ENCODE measurements at regions not wholly inside any gene's neighbourhood (a gene's known extent, or its start where the extent isn't known, plus 50 kb on each side); places are given as distances from the start of the nearest gene placed in this dataset.

DNA sequence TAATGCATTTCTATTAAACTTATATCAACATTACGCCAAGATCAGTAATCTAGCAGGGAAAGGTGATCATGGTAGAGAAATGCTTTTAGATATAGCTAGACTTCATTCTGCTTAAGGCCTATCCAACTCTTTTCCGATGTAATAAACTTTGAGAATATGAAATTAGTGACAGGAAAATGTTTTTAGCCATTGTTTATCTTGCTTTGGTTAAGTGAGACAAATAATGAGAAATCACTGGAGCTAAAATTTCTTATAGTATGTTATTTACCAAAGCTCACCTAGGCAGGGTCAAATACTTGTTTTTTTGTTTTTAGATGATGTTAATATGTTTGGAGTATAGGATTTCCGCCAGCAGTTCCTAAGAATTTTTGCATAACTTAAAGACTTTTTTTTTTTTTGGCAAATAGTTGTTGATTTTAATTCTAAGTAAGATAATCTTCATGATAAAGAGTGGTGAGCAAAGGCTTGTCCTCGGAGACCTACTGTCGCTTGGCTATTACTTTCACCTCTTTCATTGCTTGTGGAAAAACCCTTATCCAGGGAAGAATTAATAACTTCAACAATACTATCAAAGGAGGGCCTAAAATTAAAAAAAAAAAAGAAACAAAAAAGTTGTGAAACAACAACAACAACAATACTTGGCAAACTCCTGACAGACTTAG is 98.3 kb downstream of the SOX4 start:
- no peak overlapping the region for H3K4me3 ChIP-seq
- TF ChIP-seq, protein P1, sequence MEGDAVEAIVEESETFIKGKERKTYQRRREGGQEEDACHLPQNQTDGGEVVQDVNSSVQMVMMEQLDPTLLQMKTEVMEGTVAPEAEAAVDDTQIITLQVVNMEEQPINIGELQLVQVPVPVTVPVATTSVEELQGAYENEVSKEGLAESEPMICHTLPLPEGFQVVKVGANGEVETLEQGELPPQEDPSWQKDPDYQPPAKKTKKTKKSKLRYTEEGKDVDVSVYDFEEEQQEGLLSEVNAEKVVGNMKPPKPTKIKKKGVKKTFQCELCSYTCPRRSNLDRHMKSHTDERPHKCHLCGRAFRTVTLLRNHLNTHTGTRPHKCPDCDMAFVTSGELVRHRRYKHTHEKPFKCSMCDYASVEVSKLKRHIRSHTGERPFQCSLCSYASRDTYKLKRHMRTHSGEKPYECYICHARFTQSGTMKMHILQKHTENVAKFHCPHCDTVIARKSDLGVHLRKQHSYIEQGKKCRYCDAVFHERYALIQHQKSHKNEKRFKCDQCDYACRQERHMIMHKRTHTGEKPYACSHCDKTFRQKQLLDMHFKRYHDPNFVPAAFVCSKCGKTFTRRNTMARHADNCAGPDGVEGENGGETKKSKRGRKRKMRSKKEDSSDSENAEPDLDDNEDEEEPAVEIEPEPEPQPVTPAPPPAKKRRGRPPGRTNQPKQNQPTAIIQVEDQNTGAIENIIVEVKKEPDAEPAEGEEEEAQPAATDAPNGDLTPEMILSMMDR (IDR thresholded peaks at IDR 0.05) = no peak
- H3K36me3 ChIP-seq = no peaks in the 10 kb centered on the region
- no peaks in the 10 kb centered on the region for H3K27me3 ChIP-seq
- intact Hi-C loops (cut with DNase I; ENCODE audit: low total_unique reads) = no loop called here
- H3K27ac ChIP-seq = no peak overlapping the region
- H3K4me1 ChIP-seq = no peaks in the 10 kb centered on the region
- DNase-seq = no peak
- no peaks in the 10 kb centered on the region for H3K9me3 ChIP-seq

DNA sequence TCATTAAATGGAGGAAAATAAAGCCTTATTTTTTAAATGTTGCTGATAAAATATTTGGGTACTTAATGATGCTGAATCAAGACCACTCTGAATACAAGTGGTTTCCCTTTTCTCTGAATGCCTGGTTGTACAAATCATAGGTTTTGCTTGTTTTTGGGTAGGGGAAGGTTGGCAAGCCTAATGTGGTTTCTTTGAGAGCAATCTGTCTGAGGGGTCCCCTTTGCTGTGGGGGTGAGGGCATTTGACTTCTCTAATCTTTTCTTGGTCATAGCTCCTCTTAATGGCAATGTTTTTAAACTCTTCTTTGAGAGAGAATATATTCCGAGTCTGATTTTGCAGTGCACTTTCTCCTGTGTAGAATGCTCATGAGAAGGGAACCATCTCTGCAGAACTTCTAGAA is 99.2 kb downstream of the SOX4 start:
- no peak overlapping the region for H3K27ac ChIP-seq
- H3K9me3 ChIP-seq = no peaks in the 10 kb centered on the region
- H3K4me3 ChIP-seq = no peak overlapping the region
- TF ChIP-seq, protein P1 (IDR thresholded peaks at IDR 0.05) = no peak
- intact Hi-C loops (cut with DNase I; ENCODE audit: low total_unique reads) = no loop called here
- no peak for DNase-seq
- H3K36me3 ChIP-seq = no peaks in the 10 kb centered on the region
- H3K4me1 ChIP-seq = no peaks in the 10 kb centered on the region
- no peaks in the 10 kb centered on the region for H3K27me3 ChIP-seq

DNA sequence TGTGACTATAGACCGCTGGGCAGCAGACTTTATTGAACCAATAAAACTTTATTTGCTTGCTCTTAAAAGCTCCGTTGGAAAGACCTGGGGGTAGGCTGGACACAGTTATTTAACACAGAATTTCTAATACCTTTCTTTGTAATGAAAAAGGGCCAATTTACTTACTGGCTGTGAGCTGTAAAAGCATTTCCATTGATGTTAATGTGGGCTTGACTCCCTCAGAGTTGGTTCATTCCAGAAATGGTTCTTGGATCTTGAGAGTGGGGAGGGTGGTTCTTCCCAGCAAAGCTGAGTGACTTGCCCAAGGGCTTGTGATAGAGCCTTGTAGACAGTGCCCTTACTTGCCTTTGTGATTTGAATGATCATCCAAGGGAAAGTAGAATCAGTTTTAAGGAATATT is 100.6 kb downstream of the SOX4 start:
- no peak overlapping the region for H3K4me3 ChIP-seq
- TF ChIP-seq, protein P1 (IDR thresholded peaks at IDR 0.05) = no peak
- DNase-seq = no peak
- no peaks in the 10 kb centered on the region for H3K27me3 ChIP-seq
- no peaks in the 10 kb centered on the region for H3K36me3 ChIP-seq
- intact Hi-C loops (cut with DNase I; ENCODE audit: low total_unique reads) = no loop called here
- no peaks in the 10 kb centered on the region for H3K9me3 ChIP-seq
- H3K27ac ChIP-seq = no peak overlapping the region
- no peaks in the 10 kb centered on the region for H3K4me1 ChIP-seq

DNA sequence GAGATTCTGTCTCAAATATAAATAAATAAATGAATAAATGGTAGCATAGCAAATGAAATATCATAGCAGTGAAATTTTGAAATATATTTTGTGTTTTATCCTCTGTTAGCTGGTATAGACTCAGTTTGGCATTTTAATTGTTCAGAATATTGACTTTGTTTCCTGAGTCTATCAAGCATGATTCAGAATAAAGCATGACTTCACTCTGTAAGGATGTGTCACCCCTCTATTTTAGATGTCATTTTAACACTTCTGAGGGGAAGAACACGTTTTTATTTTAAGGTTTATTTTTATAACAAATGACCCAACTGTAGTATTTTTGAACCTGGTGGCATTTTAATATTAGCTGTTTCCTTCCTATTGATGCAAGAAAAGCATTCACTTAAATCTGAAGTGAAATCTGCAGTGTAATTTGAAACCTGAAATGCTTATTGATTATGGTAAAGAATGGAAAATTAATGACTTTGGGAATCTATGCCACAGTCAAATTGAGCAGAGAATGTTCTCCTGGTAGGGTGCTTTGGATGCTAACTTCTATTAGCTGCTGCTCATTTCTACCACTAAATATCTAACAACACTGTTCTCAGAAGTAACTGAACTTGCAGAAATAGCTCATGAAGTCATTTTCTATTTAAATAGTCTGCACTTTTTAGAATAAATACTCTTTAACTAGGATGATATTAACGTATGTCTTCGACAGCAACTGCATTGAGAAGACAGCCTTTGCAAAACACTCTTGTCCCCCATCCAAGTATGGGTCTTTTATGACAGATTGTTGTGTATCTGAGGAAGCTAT is 114.2 kb downstream of the SOX4 start:
- H3K9me3 ChIP-seq = no peaks in the 10 kb centered on the region
- H3K27me3 ChIP-seq = no peaks in the 10 kb centered on the region
- H3K4me3 ChIP-seq = no peak overlapping the region
- no peaks in the 10 kb centered on the region for H3K36me3 ChIP-seq
- H3K27ac ChIP-seq = no peak overlapping the region
- peaks cover 0 to 9% (median 0%) of the 10 kb centered on the region in 4 donors for H3K4me1 ChIP-seq
- TF ChIP-seq, protein P1 (IDR thresholded peaks at IDR 0.05) = no peak
- no peak for DNase-seq
- intact Hi-C loops (cut with DNase I; ENCODE audit: low total_unique reads) = no loop called here

DNA sequence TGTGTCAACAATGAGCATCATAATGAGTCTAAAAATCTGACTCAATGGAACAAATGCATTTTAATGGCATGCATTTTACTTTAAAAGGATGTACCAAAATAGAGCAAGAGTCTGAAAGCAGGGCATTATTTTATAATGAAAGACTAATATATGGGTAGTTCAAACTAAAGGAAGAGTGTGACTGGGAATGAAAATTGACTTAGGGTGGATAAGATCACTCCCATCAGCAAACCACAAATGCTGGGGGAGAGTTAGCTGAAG is 114.7 kb downstream of the SOX4 start:
- Histone ChIP-seq H3K27ac (no peak overlapping the region), H3K4me3 (no peak overlapping the region), H3K4me1 (peaks cover 0 to 9% (median 0%) of the 10 kb centered on the region in 4 donors), H3K9me3 (no peaks in the 10 kb centered on the region), H3K27me3 (no peaks in the 10 kb centered on the region), H3K36me3 (no peaks in the 10 kb centered on the region)
- TF ChIP-seq, protein P1 (IDR thresholded peaks at IDR 0.05) = no peak
- no peak for DNase-seq
- intact Hi-C loops (cut with DNase I; ENCODE audit: low total_unique reads) = no loop called here
